Skeletal muscle cell (primary cell): ENCODE measurements at regions not wholly inside any gene's neighbourhood (a gene's known extent, or its start where the extent isn't known, plus 50 kb on each side); places are given as distances from the start of the nearest gene placed in this dataset.

Experiments used
- DNase-seq: peaks from one replicate; pipeline ENCODE4 v3.0.0-alpha.2; 2010; ENCODE audit warnings: low read depth
- H3K4me3 ChIP-seq: 2 replicates; pipeline ENCODE4 v1.5.1; 2011; ENCODE audit warnings: low read depth, mild to moderate bottlenecking, control low read depth, low read length, moderate library complexity

- no peak overlapping the region for H3K4me3 ChIP-seq
- no peak for DNase-seq
Measured at GRCh38 chr2:217555081-217555876, 447.5 kb downstream of the TNS1 start.

DNA sequence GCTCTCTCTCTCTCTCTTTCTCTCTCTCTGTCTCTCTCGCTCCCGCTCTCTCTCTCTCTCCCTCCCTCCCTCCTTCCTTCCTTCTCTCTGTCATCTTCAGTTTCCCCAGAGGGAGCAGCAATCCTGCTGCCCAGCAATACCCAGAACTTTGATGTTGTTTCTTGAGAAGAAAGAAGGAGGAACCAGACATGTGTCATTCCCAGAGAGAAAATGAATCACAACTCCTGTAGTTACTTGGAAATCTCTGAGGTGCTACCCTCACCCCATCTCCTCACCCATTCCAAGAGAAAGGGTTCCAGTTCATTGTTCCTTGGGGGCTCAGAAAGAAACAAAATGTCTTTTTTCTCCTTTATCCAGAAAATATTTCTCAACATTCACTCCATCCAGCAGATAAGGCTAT, 449.1 kb downstream of the TNS1 start:
- DNase-seq = no peak

GRCh38 chr2:217553202-217553601, 449.6 kb downstream of the TNS1 start:
- DNase-seq = no peak
- H3K4me3 ChIP-seq = no peak overlapping the region

More for the DNA sequence above, 449.1 kb downstream of the TNS1 start:
- no peak overlapping the region for H3K4me3 ChIP-seq

DNA sequence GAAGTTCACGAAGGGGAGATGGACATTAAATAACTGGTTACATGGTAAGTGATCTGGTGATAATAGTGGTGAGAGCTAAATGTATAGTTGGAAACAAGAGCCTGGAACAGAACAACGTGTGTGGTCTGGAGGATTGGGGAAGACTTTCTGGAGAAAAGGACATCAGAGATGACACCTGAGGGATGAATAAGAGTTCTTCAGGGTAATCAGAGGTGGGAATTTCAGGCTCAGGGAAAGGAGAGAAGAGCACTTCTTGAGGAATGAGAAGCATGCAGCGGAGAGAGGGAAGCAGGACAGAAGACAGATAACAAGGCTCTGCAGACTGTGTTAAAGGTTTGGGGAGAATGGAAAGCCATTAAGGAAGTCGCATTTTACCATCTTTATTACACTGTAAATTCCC, 450.7 kb downstream of the TNS1 start:
- H3K4me3 ChIP-seq = no peak overlapping the region
- DNase-seq = no peak

GRCh38 chr2:217551252-217551899, 451.4 kb downstream of the TNS1 start:
- no peak for DNase-seq

GRCh38 chr2:217539126-217539525, 463.7 kb downstream of the TNS1 start:
- DNase-seq = no peak
- no peak overlapping the region for H3K4me3 ChIP-seq

More at GRCh38 chr2:217551252-217551899, 451.4 kb downstream of the TNS1 start:
- no peak overlapping the region for H3K4me3 ChIP-seq

DNA sequence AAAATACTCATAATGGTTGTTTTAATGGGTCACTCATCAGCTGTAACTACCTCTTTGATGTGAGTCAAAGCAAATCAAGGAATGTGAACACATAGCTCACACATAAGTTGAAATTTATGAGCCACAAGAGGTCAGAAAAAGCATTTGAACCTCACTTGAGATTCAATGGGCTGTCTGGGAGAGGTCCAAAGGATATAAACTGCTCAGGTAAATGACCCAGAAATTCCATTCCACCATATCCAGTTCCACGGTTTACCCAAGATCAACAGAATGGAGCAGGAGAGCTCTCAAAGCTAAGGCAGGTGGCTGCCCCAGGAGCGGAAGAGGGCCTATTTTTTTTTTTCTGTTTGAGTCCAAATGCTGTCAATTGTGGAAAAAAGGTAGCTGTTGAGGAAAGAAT, 464.1 kb downstream of the TNS1 start:
- H3K4me3 ChIP-seq = no peak overlapping the region
- no peak for DNase-seq

- DNase-seq = no peak
Measured at GRCh38 chr2:217535957-217536708, 466.7 kb downstream of the TNS1 start.

DNA sequence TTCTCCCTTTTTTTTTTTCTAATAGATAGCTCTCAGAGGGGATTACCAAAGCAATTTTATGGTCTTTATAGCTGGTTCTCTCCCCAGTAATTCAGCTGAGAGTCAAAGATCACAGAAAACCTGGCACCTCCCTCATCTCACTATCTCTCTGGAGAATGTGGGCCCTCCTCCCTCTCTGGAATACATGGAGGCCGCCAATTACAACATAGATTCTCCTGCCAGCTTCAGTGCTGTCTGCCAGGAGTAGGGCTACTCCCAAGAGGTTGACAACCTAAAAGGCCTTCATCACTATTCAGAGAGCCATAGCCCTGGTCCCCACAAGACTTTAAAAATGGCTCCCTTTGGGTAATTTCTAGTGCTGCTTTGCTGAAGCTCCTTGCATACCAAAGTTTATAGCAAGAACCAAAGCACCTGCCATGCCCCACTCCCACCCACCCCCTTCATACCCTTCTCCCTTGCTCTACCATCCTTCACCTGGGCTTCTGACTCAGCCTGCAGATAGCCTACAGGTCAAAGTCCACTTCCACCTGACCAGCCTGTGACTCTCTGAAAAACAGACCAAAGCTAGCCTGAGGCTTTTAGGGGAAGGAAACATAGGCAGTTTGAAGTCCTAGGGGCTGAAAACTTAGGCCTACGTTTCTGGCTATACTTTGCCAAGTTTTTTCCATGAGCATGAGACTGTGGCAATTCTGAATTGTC, 472.3 kb downstream of the TNS1 start:
- no peak overlapping the region for H3K4me3 ChIP-seq
- DNase-seq = no peak

More at GRCh38 chr2:217535957-217536708, 466.7 kb downstream of the TNS1 start:
- H3K4me3 ChIP-seq = no peak overlapping the region

- H3K4me3 ChIP-seq = no peak overlapping the region
- no peak for DNase-seq
Measured at GRCh38 chr2:217529271-217529670, 473.5 kb downstream of the TNS1 start.

GRCh38 chr2:217527590-217528202, 475.1 kb downstream of the TNS1 start:
- H3K4me3 ChIP-seq = no peak overlapping the region
- peak; percentile 25 for DNase-seq

DNA sequence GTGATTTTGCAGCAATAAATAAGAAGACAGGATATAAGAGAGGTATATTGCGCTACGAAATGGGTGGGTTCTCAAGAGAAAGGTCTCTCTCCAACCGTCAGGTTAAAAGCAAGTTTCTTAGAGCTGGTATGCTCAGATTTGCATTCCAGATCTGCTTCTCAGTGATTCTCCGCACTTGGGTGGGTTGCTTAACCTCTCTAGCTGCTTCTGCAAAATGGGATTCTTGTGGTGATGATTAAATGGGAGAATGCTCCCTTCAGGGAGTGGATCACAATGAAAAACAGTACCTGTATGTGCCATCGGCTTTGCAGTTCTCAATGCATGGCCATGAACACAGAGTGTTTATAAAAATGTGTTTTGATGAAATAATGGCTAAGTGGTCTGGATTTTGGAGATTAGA, 477.7 kb downstream of the TNS1 start:
- DNase-seq = no peak
- no peak overlapping the region for H3K4me3 ChIP-seq

DNA sequence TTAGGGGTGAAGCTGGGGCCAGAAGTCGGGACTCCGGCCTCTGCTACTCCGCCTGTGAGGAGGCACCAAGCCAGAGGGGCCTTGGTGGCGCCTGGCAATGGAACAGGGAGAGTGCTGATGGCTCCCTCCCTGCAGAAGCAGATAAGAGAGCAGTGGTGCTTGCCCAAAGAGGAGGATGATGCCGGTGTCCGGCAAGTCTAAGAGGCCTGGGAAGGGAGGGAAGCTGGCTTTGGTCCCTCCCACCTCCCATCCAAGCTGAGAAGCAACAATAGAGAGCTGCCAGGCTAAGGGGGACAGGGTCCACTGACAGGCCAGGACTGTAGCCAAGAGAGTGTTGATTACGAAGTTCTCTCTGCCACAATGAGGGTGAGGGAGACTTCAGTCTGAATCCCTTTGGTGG, 479.5 kb downstream of the TNS1 start:
- H3K4me3 ChIP-seq = no peak overlapping the region
- no peak for DNase-seq

GRCh38 chr2:217521820-217522219, 481.0 kb downstream of the TNS1 start:
- H3K4me3 ChIP-seq = no peak overlapping the region
- DNase-seq = peak; percentile 12

- no peak for DNase-seq
Measured at GRCh38 chr2:217520356-217521010, 482.3 kb downstream of the TNS1 start.

GRCh38 chr2:217517402-217517801, 485.4 kb downstream of the TNS1 start:
- no peak overlapping the region for H3K4me3 ChIP-seq
- DNase-seq = no peak

More at GRCh38 chr2:217520356-217521010, 482.3 kb downstream of the TNS1 start:
- no peak overlapping the region for H3K4me3 ChIP-seq

GRCh38 chr2:217515615-217516309, 487.0 kb downstream of the TNS1 start:
- no peak overlapping the region for H3K4me3 ChIP-seq
- DNase-seq = no peak

- H3K4me3 ChIP-seq = no peak overlapping the region
- no peak for DNase-seq
Measured at GRCh38 chr2:217513258-217513657, 489.5 kb downstream of the TNS1 start.
